ENCODE measurements at regions not wholly inside any gene's neighbourhood (a gene's known extent, or its start where the extent isn't known, plus 50 kb on each side); places are given as distances from the start of the nearest gene placed in this dataset.

DNA sequence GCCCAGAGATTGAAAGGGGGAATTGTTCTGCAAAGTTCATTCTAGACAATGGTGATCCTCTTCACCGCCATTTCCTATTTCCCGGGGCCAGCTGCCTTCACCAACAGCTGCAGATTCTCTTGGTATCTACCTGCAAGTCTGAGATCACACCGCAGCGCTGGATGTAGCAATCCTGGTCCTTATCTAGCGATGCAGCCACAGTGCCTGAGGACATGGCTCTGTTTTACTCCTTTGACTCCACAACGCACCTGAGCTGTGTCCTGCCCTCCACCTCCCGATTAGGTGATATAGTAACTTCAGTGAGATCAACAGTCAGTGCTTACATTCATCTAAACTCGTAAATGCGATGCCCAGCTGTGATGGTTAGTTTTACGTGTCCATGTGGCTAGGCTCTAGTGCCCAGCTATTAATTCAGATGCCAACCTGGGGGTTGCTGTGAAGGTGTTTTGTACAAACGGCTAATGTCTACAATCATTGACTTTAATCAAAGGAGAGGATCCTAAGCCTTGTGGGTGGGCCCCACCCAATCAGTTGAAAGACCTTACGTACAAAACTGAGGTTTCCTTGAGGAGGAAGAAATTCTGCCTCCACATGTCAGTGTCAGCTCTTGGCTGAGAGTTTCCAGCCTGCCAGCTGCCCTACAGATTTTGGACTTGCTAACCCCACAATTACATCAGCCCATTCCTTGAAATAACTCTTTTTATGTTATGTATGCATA lies 189.8 kb downstream of the SH3BP4 start:
- DNase-seq, result no peak

DNA sequence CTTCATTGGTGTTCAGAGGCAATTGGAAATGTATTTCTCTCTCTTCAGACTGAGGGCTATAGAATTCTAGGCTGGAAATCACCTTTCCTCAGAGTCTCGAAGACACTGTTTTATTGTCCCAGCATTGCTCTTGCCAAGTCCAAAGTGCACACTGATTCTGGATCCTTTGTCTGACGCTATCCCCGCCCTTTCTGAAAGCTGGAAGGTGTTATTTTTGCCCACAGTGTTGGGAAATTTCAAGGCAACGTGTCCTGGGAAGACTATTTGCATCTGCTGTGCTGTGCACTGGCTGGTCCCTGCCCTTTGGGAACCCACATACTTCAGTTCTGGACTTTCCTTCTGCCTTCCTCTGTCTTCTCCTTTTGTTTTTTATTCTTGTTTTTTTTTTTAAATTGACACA lies 190.8 kb downstream of the SH3BP4 start:
- DNase-seq, result no peak

DNA sequence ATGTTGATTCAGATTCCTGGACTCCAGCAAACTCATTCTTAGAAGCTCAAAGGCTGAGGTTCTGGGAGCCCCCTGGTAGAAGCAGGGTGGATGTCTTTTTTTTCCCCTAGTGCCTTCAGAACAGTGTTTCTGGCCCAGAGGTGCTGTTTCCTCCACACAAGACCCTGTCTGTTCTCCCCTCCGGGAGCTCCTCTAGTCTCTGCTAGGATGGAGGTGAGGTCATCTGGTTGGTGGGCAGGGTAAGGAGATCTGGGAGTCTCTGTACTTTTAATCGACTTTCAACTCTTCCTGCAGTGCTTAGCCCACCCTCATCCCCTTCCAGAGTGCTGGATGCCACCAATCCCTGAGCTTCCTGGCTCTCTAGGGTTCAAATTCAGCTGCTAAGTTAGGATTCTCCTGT lies 192.0 kb downstream of the SH3BP4 start:
- DNase-seq, result no peak

- DNase-seq, result no peak
These were observed 192.5 kb downstream of the SH3BP4 start for GRCh38 chr2:235144291-235144690.

- no peak for DNase-seq
These were observed 194.4 kb downstream of the SH3BP4 start for GRCh38 chr2:235146206-235146605.

- no peak for DNase-seq
These were observed 195.2 kb downstream of the SH3BP4 start for GRCh38 chr2:235146871-235147565.

DNA sequence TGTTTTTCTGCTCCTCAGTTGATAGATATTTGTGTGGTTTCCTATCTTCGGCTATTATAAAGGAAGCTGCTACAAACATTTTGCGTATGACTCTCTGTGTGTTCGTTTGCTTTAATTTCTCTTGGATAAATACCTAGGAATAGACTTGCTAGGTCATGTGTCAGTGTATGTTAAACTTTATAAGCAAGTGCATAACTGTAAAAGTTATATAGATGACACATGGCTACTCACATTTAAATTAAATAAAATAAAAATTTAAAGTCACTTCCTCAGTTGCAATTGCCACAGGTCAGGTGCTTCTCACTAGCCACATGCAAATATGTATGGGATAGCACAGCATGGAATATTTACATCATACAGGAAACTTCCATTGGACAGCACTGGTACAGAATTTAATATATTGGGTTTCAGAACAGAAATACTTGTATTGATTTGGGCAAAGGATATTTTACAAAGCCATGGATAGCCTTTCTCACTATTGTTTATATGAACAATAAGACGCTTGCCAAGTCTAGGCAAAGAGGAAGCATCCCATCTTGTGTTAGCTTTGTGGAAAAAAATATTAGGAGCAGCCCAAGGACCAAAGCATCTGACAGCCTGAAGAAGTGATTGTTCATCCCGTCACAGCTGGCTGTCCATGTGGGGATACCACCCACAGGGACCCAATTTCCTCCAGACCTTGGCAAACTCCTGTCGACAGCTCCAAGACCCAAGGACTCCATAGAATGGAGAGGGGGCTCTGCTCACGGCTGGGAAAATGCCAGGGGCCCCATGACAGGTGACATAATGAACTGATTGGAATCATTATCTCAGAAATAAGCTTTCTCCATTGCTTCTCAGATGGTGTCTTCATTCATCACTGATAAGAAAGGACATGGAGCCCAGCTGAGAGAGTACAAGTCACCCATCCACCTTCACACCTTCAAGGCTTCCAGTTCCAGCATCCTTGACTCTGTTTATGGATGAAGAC lies 196.7 kb downstream of the SH3BP4 start:
- no peak for DNase-seq

DNA sequence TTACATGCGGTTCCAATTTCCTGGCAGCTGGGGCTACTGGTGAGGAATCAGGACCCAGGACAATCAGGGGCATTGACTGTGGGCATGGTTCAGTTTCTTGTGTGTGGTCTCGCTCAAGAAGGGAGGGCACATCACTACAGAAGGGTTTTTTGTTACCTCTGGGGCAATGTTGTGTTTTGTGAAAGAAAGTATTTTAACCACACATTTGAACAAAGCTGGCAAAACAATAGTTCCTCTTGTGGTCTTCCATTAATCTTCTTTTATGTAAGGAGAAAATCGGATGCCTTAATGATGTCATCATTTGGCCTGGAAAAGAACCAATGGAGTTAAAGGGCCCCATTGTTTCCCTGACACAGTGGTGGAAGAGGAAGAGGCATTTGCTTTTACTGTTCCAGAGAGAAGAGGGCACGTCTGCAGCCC lies 197.4 kb downstream of the SH3BP4 start:
- DNase-seq, result no peak

DNA sequence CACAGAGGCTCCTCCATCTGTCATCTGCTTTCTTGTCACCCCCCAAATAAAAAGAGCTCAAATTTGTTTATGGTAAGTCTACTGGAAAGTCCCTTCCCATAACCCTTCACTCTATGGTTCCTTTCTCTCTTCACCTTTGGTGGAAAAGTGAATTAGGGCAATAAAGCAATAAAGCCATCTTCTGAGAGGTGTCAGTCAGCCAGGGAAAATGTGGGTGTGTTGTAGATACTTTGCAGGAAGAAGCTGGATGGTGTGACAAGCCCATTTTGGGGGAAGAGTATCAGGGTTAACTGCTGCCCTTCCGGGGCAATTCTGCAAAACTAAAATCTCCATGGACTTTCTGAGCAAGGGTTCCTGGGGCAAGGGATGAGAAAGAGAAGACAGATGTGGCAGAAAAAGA lies 197.9 kb downstream of the SH3BP4 start:
- DNase-seq, result no peak

DNA sequence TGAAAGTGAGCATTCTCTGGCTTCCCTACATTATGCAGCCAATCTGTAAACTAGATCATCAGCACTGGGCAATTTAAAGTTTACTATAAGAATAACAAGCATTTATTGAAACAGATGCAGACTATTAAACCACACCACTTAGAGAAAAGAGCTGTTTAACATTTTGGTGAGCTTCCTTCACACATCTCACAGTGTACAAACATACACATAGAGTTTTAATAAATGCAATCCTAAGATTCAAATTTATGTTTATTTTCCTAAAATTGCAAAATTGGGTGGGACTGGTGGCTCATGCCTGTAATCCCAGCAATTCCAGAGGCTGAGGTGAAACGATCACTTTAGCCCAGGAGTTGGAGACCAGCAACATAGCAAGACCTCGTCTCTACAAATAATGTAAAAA lies 199.3 kb downstream of the SH3BP4 start:
- DNase-seq, result no peak

GRCh38 chr2:235155163-235155562 lies 203.3 kb downstream of the SH3BP4 start:
- no peak for DNase-seq

GRCh38 chr2:235156055-235156454 lies 204.2 kb downstream of the SH3BP4 start:
- DNase-seq, result no peak

- no peak for DNase-seq
These were observed 206.1 kb downstream of the SH3BP4 start for GRCh38 chr2:235157746-235158482.

DNA sequence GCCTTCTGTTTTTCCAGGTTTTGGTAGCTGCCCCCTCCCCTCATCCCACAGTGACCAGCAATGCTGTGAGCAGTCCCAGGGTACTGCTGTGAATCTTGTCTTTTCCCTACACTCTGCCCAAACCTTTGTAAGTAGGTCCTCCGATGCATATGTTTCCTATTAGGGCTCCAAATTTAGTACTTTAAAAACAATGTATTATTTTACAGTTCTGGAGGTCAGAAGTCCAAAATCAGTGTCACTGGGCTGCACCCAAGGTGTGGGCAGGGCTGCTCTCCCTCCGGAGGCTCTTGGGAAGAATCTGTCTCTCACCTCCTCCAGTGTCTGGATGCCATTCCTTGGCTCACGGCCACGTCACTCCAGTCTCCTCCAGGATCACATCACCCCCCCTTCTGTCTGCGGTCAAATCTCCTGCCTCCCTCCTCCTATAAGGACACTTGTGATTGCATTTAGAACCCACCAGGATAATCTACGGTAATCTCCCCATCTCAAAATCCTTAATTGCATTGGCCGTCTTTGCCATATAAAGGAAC lies 208.5 kb downstream of the SH3BP4 start:
- no peak for DNase-seq

DNA sequence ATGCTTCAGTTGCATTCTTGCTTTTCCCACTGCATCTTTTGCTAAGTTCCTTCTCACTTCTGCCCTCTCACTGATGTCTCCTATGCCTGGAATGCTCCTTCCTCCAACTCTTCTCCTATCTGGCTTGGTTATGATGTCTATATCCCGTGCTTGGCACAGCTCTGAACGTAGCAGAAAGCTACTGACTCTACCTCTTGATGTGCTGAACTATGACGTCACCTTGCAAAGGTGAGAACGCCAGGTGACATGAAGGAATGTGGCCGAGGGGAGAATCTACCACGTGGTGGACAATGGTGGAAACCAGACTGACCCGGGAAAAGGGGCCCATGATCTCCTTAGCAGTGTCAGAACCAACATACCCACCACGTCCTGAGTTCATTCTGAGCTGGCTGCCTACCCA lies 209.7 kb downstream of the SH3BP4 start:
- DNase-seq, result no peak

DNA sequence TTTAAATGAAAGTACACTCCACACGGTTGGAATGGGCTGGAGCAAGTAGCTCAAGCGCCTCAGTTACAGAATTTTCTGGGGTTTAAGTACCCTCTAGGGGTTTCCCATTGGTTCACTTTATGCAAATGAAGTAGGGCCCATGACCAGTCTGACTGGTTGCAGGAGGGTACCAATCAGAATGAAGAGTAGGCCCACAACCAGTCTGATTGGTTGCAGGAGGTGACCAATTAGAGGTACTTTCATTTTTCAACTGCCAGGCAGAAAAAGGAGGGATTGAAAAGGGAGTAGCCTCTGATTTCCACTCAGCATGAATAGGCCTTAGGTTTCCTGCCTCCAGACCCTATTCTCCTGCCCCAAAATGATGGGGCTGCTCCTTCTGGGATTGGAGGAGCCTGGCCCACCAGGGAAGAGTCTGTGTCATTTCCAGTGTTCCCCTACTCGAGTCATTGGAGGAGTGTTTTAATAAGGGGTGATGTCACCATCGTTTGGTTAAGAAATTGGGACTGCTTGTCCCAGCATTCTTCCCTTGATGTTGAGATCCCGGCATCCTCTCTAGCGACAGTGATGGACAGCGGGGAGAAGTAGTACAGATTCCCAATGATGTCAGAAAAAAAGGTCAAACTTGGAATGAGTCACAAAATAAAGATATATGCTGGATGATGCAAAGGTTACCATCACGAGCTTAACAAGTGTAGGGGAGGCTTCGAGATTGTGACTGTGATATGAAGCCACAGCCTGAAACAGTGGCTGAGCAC lies 210.4 kb downstream of the SH3BP4 start:
- no peak for DNase-seq

GRCh38 chr2:235162837-235163197 lies 211.0 kb downstream of the SH3BP4 start:
- no peak for DNase-seq

DNA sequence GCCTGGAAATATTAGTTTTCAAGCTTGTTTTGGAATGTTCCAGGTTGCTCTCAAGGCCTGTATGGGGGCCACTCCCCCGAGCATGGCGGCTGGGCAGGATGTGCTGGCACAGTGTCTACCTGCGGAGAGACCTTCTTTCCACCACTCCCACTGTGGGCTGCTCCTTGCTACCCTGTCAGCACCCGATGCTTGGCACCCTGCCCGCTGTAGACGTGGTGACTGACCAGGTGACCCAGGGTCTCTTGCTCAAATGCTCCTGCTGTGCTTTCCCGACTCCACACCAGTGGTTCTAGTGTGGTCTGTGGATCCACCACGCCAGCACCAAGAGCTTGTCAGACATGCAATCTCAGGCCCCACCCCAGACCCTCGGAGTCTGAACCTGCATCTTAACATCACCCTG lies 213.3 kb downstream of the SH3BP4 start:
- no peak for DNase-seq

DNA sequence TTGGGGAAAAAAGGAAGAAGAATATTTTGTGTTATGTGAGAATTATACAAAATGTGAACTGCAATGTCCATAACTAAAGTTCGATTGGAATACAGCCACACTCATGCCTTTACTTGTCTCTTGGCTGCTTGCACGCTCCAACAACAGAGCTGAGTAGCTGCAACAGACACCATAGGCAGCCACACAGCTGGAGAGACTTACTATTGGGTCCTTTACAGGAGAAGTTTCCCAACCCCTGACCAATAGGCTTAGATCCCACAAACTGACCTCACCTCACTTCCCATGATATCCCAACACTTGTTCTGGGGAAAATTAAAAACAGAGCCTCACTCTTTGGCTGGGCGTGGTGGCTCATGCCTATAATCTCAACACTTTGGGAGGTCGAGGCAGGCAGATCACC lies 213.8 kb downstream of the SH3BP4 start:
- no peak for DNase-seq

DNA sequence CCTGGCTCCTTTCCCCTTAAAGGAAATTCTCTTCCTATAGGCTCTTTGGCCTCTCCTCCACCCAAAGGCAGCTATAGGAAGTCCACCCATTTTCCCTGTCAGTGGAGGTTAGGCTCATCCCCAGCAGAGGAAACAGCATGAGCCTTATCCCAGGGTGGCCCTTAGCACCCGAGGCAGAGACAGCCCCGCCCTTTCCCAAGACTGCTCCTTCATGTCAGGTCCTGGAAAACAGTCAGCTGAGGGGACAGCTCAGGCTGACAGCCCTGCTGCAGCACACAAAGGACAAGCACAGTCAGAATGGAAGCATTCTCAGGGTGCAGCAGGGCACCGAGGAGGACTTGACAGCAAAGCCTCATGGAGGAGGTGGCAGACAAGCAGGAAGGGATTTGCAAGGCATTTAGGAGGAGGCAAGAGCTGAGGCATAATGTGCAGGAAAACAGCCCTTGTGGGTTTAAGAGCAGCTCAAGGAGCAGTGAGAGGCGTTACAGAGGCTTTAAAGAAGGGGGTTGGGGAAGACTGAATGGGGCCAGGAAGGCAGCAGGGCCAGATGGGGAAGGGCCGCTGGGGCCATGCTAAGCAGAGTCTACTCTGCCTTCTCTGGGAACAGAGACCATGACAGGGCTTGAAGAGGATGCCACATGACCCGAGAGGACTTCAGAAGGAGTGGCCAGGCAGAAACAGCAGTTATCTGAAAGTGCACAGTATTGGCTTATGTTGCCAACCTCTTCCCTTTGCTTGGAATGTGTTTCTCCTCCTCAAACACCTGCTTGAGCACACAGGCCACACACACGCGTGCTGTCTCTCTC lies 216.6 kb downstream of the SH3BP4 start:
- no peak for DNase-seq

GRCh38 chr2:235170016-235170415 lies 218.2 kb downstream of the SH3BP4 start:
- no peak for DNase-seq

Data from eye (tissue), 1 donor.